GM10248 (cell line): ENCODE measurements at regions not wholly inside any gene's neighbourhood (a gene's known extent, or its start where the extent isn't known, plus 50 kb on each side); places are given as distances from the start of the nearest gene placed in this dataset.
A peak's percentile ranks its signal among the peaks of the same experiment; 100 is the strongest.

ENCODE experiments used
- CTCF ChIA-PET: fragments of 300-600 bp; sonication (Branson Sonifier 250); formaldehyde crosslinking; extraction: SDS; loops from one replicate; lab custom pipeline; 2021; ENCODE audit warnings: antibody characterized with exemption; lab: Yijun Ruan, JAX
- POLR2A ChIA-PET: fragments of 350-650 bp; sonication (Branson Sonifier 250); formaldehyde crosslinking; extraction: SDS; loops from one replicate; lab custom pipeline; 2020; ENCODE audit warnings: antibody characterized with exemption; lab: Yijun Ruan, JAX
- DNase-seq: peaks from one replicate; pipeline ENCODE4 v3.0.0; 2012; ENCODE audit errors: extremely low spot score
- CTCF ChIP-seq: IDR thresholded peaks from 2 replicates; pipeline ENCODE4 v1.5.1; 2012; ENCODE audit warnings: mild to moderate bottlenecking, low read depth; ENCODE audit errors: extremely low read depth, missing control alignments, control extremely low read depth

GRCh38 chr11:26076233-26076990 lies 255.5 kb upstream of the ANO3 start:
- no peak for DNase-seq
- POLR2A ChIA-PET, result no interaction called here
- no peak for TF ChIP-seq CTCF
- CTCF ChIA-PET, result interaction anchor here (1.2 kb wide), 2 partner anchors 11 to 13 kb away, joined by 3 read pairs; no protein-coding TSS in a partner anchor

GRCh38 chr11:26078231-26078821 lies 253.6 kb upstream of the ANO3 start:
- no peak for DNase-seq
- ChIA-PET CTCF (interaction anchor here (1.1 to 1.3 kb wide), 2 partner anchors 8 to 46 kb away, joined by 3 to 6 read pairs; no protein-coding TSS in a partner anchor), POLR2A (no interaction called here)
- no peak for TF ChIP-seq CTCF

- POLR2A ChIA-PET, result no interaction called here
- CTCF ChIA-PET, result no interaction called here
- no peak for DNase-seq
- TF ChIP-seq CTCF, result no peak
These were observed 247.6 kb upstream of the ANO3 start for GRCh38 chr11:26084313-26084712.

GRCh38 chr11:26086028-26086427 lies 245.9 kb upstream of the ANO3 start:
- no peak for DNase-seq
- TF ChIP-seq CTCF, result no peak
- ChIA-PET CTCF (no interaction called here), POLR2A (no interaction called here)

- DNase-seq, result peak; percentile 35
- ChIA-PET CTCF (no interaction called here), POLR2A (no interaction called here)
- no peak for TF ChIP-seq CTCF
These were observed 244.6 kb upstream of the ANO3 start for GRCh38 chr11:26087120-26087935.

GRCh38 chr11:26088391-26088790 lies 243.5 kb upstream of the ANO3 start:
- DNase-seq, result no peak
- TF ChIP-seq CTCF, result no peak
- POLR2A ChIA-PET, result no interaction called here
- CTCF ChIA-PET, result interaction anchor here (0.9 kb wide), 1 partner anchor 11 kb away, joined by 3 read pairs; no protein-coding TSS in a partner anchor
